Mucosa of descending colon (tissue), 3 donors: ENCODE measurements at regions not wholly inside any gene's neighbourhood (a gene's known extent, or its start where the extent isn't known, plus 50 kb on each side); places are given as distances from the start of the nearest gene placed in this dataset.

Source experiments
- ATAC-seq: fragments of 200-7000 bp; cut with Tn5 transposase; one replicate; pipeline ENCODE4 v1.9.1; 2020; ENCODE audit warnings: mild to moderate bottlenecking, moderate library complexity
- DNase-seq, 3 donors: peaks; one replicate each; pipeline ENCODE4 v3.0.0-alpha.2; 2020
- H3K36me3 ChIP-seq: fragments of 200-600 bp; one replicate; pipeline ENCODE4 v1.8.0; 2021; ENCODE audit warnings: low read depth, mild to moderate bottlenecking
- H3K4me1 ChIP-seq: fragments of 200-600 bp; one replicate; pipeline ENCODE4 v1.8.0; 2021; ENCODE audit warnings: low read depth, mild to moderate bottlenecking
- H3K4me3 ChIP-seq: fragments of 200-600 bp; one replicate; pipeline ENCODE4 v1.8.0; 2021; ENCODE audit warnings: mild to moderate bottlenecking
- H3K9me3 ChIP-seq: fragments of 200-600 bp; one replicate; pipeline ENCODE4 v1.8.0; 2021; ENCODE audit warnings: mild to moderate bottlenecking
- CTCF ChIP-seq: fragments of 200-600 bp; IDR thresholded peaks from one replicate; pipeline ENCODE4 v1.8.0; 2022; ENCODE audit warnings: antibody characterized with exemption, mild to moderate bottlenecking
- intact Hi-C, 2 donors: fragments of 100-400 bp; cut with DNase I in 1 of 2; cut with micrococcal nuclease in 1 of 2; formaldehyde crosslinking; loops; one replicate each; pipeline versions ENCODE4 v1.11.0 to v1.11.1; 2022; cut with DNase I, micrococcal nuclease
- donor health status: DM: no; HTN: no; CAD: no; lungs with moderate emphysema.
- donor health status: DM: no; HTN: no; CAD: no.
- donor health status: DM: no; HTN: yes; CAD: no.

- intact Hi-C loops = no loop called here
- ATAC-seq (no peak), DNase-seq (no peak)
- Histone ChIP-seq H3K9me3 (no peaks in the 10 kb centered on the region), H3K4me1 (no peaks in the 10 kb centered on the region), H3K36me3 (no peaks in the 10 kb centered on the region), H3K4me3 (no peak overlapping the region)
- no peak for TF ChIP-seq CTCF
Observed at GRCh38 chr2:13768274-13768673, 864.2 kb upstream of the LRATD1 start.

- DNase-seq = no peak
- intact Hi-C loops = no loop called here
- Histone ChIP-seq H3K36me3 (no peaks in the 10 kb centered on the region), H3K4me3 (no peak overlapping the region), H3K4me1 (no peaks in the 10 kb centered on the region), H3K9me3 (peaks cover 5% of the 10 kb centered on the region)
- ATAC-seq = no peak
- no peak for TF ChIP-seq CTCF
Observed at GRCh38 chr2:13770279-13770678, 862.2 kb upstream of the LRATD1 start.

GRCh38 chr2:13779996-13780395, 852.5 kb upstream of the LRATD1 start:
- Histone ChIP-seq H3K36me3 (no peaks in the 10 kb centered on the region), H3K4me3 (no peak overlapping the region), H3K4me1 (no peaks in the 10 kb centered on the region), H3K9me3 (peaks cover 19% of the 10 kb centered on the region)
- no peak for DNase-seq
- intact Hi-C loops = no loop called here
- no peak for TF ChIP-seq CTCF
- no peak for ATAC-seq

GRCh38 chr2:13791019-13791547, 841.4 kb upstream of the LRATD1 start:
- DNase-seq (no peak), ATAC-seq (no peak)
- Histone ChIP-seq H3K36me3 (no peaks in the 10 kb centered on the region), H3K9me3 (no peaks in the 10 kb centered on the region), H3K4me1 (no peaks in the 10 kb centered on the region), H3K4me3 (no peak overlapping the region)
- intact Hi-C loops = no loop called here
- no peak for TF ChIP-seq CTCF

- intact Hi-C loops = no loop called here
- H3K4me1 ChIP-seq = no peaks in the 10 kb centered on the region
- H3K4me3 ChIP-seq = no peak overlapping the region
- TF ChIP-seq CTCF = no peak
- DNase-seq (no peak), ATAC-seq (no peak)
- no peaks in the 10 kb centered on the region for H3K36me3 ChIP-seq
- H3K9me3 ChIP-seq = peaks cover 11% of the 10 kb centered on the region
Observed at GRCh38 chr2:13806539-13806938, 826.0 kb upstream of the LRATD1 start.

GRCh38 chr2:13813236-13813635, 819.3 kb upstream of the LRATD1 start:
- H3K36me3 ChIP-seq = no peaks in the 10 kb centered on the region
- no peak for TF ChIP-seq CTCF
- H3K9me3 ChIP-seq = peaks cover 4% of the 10 kb centered on the region
- no peak for DNase-seq
- H3K4me1 ChIP-seq = no peaks in the 10 kb centered on the region
- intact Hi-C loops = no loop called here
- no peak overlapping the region for H3K4me3 ChIP-seq
- no peak for ATAC-seq
